HEK293 (cell line): ENCODE measurements at regions not wholly inside any gene's neighbourhood (a gene's known extent, or its start where the extent isn't known, plus 50 kb on each side); places are given as distances from the start of the nearest gene placed in this dataset.

Source experiments
- CTCF ChIA-PET: fragments of 350-600 bp; formaldehyde crosslinking; extraction: SDS; loops from one replicate; lab custom pipeline; 2021; ENCODE audit warnings: antibody characterized with exemption; lab: Yijun Ruan, JAX
- POLR2A ChIA-PET: fragments of 300-600 bp; formaldehyde crosslinking; extraction: SDS; loops from one replicate; lab custom pipeline; 2020; ENCODE audit warnings: antibody characterized with exemption, inconsistent platforms; lab: Yijun Ruan, JAX
- H3K27ac ChIP-seq: fragments of 200-500 bp; sonication (Bioruptor generic); 2 replicates; pipeline ENCODE4 v1.5.1; 2014; ENCODE audit warnings: low read depth, low read length, control low read depth, inconsistent platforms; ENCODE audit errors: extremely low read depth
- H3K36me3 ChIP-seq, 2 experiments: fragments of 200-500 bp in 1 of 2; sonication (Bioruptor generic) in 1 of 2; 1 replicate in 1 of 2; 2 replicates in 1 of 2; pipeline ENCODE4 v1.5.1; 2014 to 2017; ENCODE audit warnings: inconsistent platforms in 2 of 2, low read length in 2 of 2; ENCODE audit not compliant: control insufficient read depth in 2 of 2, insufficient read depth in 1 of 2
- H3K4me1 ChIP-seq: fragments of 200-500 bp; sonication (Bioruptor generic); 2 replicates; pipeline ENCODE4 v1.5.1; 2014; ENCODE audit warnings: mild to moderate bottlenecking, low read length, inconsistent platforms; ENCODE audit not compliant: control insufficient read depth, insufficient read depth
- H3K4me3 ChIP-seq: 2 replicates; pipeline ENCODE4 v1.5.1; 2011; ENCODE audit warnings: low read depth, mild to moderate bottlenecking, control low read depth, low read length, moderate library complexity
- H3K9me3 ChIP-seq: fragments of 200-500 bp; sonication (Bioruptor generic); 2 replicates; pipeline ENCODE4 v1.5.1; 2014; ENCODE audit warnings: low read depth, low read length, inconsistent platforms; ENCODE audit not compliant: control insufficient read depth, insufficient read depth
- KLF16 ChIP-seq: fragments of 450-650 bp; formaldehyde crosslinking; IDR thresholded peaks from 2 replicates; pipeline ENCODE4 v1.5.1; 2017; ENCODE audit warnings: missing biosample characterization, missing genetic modification characterization
- MYNN ChIP-seq: fragments of 450-650 bp; formaldehyde crosslinking; IDR thresholded peaks from 2 replicates; pipeline ENCODE4 v1.5.1; 2016; ENCODE audit warnings: missing biosample characterization, missing genetic modification characterization, borderline replicate concordance
- OSR2 ChIP-seq: fragments of 450-650 bp; formaldehyde crosslinking; IDR thresholded peaks from 2 replicates; pipeline ENCODE4 v1.5.1; 2016; ENCODE audit warnings: missing biosample characterization, missing genetic modification characterization
- SCRT1 ChIP-seq: fragments of 450-650 bp; formaldehyde crosslinking; IDR thresholded peaks from 2 replicates; pipeline ENCODE4 v1.5.1; 2016; ENCODE audit warnings: missing biosample characterization, missing genetic modification characterization, borderline replicate concordance
- ZFHX2 ChIP-seq: fragments of 450-650 bp; formaldehyde crosslinking; conservative IDR thresholded peaks from 2 replicates; pipeline ENCODE4 v1.5.1; 2016; ENCODE audit warnings: missing biosample characterization, missing genetic modification characterization
- ZFP37 ChIP-seq: fragments of 450-650 bp; formaldehyde crosslinking; IDR thresholded peaks from 2 replicates; pipeline ENCODE4 v1.5.1; 2016; ENCODE audit warnings: missing biosample characterization, missing genetic modification characterization
- ZFP41 ChIP-seq: fragments of 450-650 bp; formaldehyde crosslinking; IDR thresholded peaks from 2 replicates; pipeline ENCODE4 v1.5.1; 2016; ENCODE audit warnings: missing biosample characterization, missing genetic modification characterization, borderline replicate concordance
- ZNF10 ChIP-seq: fragments of 450-650 bp; formaldehyde crosslinking; IDR thresholded peaks from 2 replicates; pipeline ENCODE4 v1.5.1; 2017; ENCODE audit warnings: missing biosample characterization, missing genetic modification characterization
- ZNF530 ChIP-seq: fragments of 450-650 bp; formaldehyde crosslinking; IDR thresholded peaks from 2 replicates; pipeline ENCODE4 v1.5.1; 2016; ENCODE audit warnings: low read depth, missing biosample characterization, missing genetic modification characterization
- ZNF660 ChIP-seq: fragments of 450-650 bp; IDR thresholded peaks from 2 replicates; pipeline ENCODE4 v1.5.1; 2018; ENCODE audit warnings: missing biosample characterization, mild to moderate bottlenecking, missing genetic modification characterization
- ZNF670 ChIP-seq: fragments of 450-650 bp; formaldehyde crosslinking; IDR thresholded peaks from 2 replicates; pipeline ENCODE4 v1.5.1; 2016; ENCODE audit warnings: missing biosample characterization, missing genetic modification characterization, low read depth
- ZNF830 ChIP-seq: fragments of 450-650 bp; IDR thresholded peaks from 2 replicates; pipeline ENCODE4 v1.5.0; 2018; ENCODE audit warnings: missing biosample characterization, missing genetic modification characterization, low read depth, mild to moderate bottlenecking, moderate library complexity
- ZNF843 ChIP-seq: fragments of 450-650 bp; formaldehyde crosslinking; IDR thresholded peaks from 2 replicates; pipeline ENCODE4 v1.5.1; 2016; ENCODE audit warnings: missing biosample characterization, missing genetic modification characterization
- TF ChIP-seq, protein P1 (sequence below): fragments of 450-650 bp; formaldehyde crosslinking; IDR thresholded peaks from 2 replicates; pipeline ENCODE4 v1.5.1; 2016; ENCODE audit warnings: missing biosample characterization, missing genetic modification characterization
- TF ChIP-seq, protein P2 (sequence below): sonication (generic); formaldehyde crosslinking; IDR thresholded peaks from 2 replicates; pipeline ENCODE4 v1.8.1; 2022; ENCODE audit warnings: mild to moderate bottlenecking, moderate library complexity, missing genetic modification reagents
- TF ChIP-seq, protein P3 (sequence below): fragments of 450-650 bp; formaldehyde crosslinking; IDR thresholded peaks from 2 replicates; pipeline ENCODE4 v1.5.1; 2016; ENCODE audit warnings: missing biosample characterization, missing genetic modification characterization

GRCh38 chr5:111585291-111585690 lies 73.0 kb upstream of the STARD4 start:
- no peaks in the 10 kb centered on the region for H3K4me1 ChIP-seq
- H3K27ac ChIP-seq = no peak overlapping the region
- TF ChIP-seq ZNF670 (tag by site-specific recombination) (no peak), ZNF530 (no peak), ZNF843 (tag by site-specific recombination) (no peak), ZFP37 (tag by site-specific recombination) (no peak), SCRT1 (tag by site-specific recombination) (no peak), MYNN (tag by site-specific recombination) (no peak), KLF16 (tag by site-specific recombination) (no peak), ZNF10 (tag by site-specific recombination) (no peak)
- TF ChIP-seq, protein P1, sequence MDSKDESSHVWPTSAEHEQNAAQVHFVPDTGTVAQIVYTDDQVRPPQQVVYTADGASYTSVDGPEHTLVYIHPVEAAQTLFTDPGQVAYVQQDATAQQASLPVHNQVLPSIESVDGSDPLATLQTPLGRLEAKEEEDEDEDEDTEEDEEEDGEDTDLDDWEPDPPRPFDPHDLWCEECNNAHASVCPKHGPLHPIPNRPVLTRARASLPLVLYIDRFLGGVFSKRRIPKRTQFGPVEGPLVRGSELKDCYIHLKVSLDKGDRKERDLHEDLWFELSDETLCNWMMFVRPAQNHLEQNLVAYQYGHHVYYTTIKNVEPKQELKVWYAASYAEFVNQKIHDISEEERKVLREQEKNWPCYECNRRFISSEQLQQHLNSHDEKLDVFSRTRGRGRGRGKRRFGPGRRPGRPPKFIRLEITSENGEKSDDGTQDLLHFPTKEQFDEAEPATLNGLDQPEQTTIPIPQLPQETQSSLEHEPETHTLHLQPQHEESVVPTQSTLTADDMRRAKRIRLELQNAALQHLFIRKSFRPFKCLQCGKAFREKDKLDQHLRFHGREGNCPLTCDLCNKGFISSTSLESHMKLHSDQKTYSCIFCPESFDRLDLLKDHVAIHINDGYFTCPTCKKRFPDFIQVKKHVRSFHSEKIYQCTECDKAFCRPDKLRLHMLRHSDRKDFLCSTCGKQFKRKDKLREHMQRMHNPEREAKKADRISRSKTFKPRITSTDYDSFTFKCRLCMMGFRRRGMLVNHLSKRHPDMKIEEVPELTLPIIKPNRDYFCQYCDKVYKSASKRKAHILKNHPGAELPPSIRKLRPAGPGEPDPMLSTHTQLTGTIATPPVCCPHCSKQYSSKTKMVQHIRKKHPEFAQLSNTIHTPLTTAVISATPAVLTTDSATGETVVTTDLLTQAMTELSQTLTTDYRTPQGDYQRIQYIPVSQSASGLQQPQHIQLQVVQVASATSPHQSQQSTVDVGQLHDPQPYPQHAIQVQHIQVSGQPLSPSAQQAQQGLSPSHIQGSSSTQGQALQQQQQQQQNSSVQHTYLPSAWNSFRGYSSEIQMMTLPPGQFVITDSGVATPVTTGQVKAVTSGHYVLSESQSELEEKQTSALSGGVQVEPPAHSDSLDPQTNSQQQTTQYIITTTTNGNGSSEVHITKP (tag by site-specific recombination) = no peak
- TF ChIP-seq, protein P2, sequence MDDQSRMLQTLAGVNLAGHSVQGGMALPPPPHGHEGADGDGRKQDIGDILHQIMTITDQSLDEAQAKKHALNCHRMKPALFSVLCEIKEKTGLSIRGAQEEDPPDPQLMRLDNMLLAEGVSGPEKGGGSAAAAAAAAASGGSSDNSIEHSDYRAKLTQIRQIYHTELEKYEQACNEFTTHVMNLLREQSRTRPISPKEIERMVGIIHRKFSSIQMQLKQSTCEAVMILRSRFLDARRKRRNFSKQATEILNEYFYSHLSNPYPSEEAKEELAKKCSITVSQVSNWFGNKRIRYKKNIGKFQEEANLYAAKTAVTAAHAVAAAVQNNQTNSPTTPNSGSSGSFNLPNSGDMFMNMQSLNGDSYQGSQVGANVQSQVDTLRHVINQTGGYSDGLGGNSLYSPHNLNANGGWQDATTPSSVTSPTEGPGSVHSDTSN = no peak
- TF ChIP-seq, protein P3, sequence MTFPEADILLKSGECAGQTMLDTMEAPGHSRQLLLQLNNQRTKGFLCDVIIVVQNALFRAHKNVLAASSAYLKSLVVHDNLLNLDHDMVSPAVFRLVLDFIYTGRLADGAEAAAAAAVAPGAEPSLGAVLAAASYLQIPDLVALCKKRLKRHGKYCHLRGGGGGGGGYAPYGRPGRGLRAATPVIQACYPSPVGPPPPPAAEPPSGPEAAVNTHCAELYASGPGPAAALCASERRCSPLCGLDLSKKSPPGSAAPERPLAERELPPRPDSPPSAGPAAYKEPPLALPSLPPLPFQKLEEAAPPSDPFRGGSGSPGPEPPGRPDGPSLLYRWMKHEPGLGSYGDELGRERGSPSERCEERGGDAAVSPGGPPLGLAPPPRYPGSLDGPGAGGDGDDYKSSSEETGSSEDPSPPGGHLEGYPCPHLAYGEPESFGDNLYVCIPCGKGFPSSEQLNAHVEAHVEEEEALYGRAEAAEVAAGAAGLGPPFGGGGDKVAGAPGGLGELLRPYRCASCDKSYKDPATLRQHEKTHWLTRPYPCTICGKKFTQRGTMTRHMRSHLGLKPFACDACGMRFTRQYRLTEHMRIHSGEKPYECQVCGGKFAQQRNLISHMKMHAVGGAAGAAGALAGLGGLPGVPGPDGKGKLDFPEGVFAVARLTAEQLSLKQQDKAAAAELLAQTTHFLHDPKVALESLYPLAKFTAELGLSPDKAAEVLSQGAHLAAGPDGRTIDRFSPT (tag by site-specific recombination) = no peak
- TF ChIP-seq, all 188 proteins: peak for 0
- H3K9me3 ChIP-seq = no peaks in the 10 kb centered on the region
- no peaks in the 10 kb centered on the region for H3K36me3 ChIP-seq
- H3K4me3 ChIP-seq = no peak overlapping the region
- POLR2A ChIA-PET = no interaction called here
- CTCF ChIA-PET = interaction anchor here (0.5 to 0.7 kb wide), 2 partner anchors 16 to 444 kb away, joined by 3 read pairs; no protein-coding TSS in a partner anchor

DNA sequence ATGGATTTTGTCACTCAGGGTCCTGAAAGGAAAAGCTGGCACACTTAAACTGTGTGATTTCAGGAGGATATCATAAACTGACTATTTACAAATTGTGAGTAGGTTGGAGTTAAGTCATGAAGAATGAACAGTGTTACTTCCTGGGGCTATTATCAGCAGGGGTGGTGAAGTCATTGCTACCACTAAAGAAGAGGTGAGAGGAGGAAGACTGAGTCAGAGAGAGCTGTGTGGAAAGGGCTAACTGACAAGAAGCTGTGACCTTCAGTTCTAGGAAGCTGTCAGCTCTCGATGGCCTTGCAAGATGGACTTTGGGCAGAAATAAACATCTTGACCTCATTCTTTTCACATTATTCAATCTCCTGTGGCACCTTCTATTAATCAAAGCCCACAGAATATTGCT lies 72.3 kb upstream of the STARD4 start:
- Histone ChIP-seq H3K27ac (no peak overlapping the region), H3K4me3 (no peak overlapping the region), H3K4me1 (no peaks in the 10 kb centered on the region), H3K9me3 (no peaks in the 10 kb centered on the region), H3K36me3 (no peaks in the 10 kb centered on the region)
- CTCF ChIA-PET = interaction anchor here (0.5 kb wide), 1 partner anchor 443 kb away, joined by 3 read pairs; no protein-coding TSS in a partner anchor
- TF ChIP-seq ZFHX2 (tag by site-specific recombination) (peak; percentile 30; the same call in 1 of the 2 replicates), ZFP41 (tag by site-specific recombination) (no peak), OSR2 (tag by site-specific recombination) (peak; percentile 8; the same call in 1 of the 2 replicates), ZNF830 (tag by site-specific recombination) (no peak), ZNF660 (tag by site-specific recombination) (peak; percentile 87)
- POLR2A ChIA-PET = no interaction called here
